ENCODE measurements at regions not wholly inside any gene's neighbourhood (a gene's known extent, or its start where the extent isn't known, plus 50 kb on each side); places are given as distances from the start of the nearest gene placed in this dataset.

GRCh38 chr22:48192920-48193319 is 1430.5 kb downstream of the TBC1D22A start:
- H3K4me3 ChIP-seq (ENCODE audit: low read depth, low read length) = no peak overlapping the region
- ChIA-PET CTCF (no interaction called here), POLR2A (no interaction called here)
- H3K27me3 ChIP-seq (ENCODE audit: control insufficient read depth, insufficient read depth, low read length) = no peaks in the 10 kb centered on the region
- no peak for DNase-seq (ENCODE audit: low read depth)
- no peaks in the 10 kb centered on the region for H3K36me3 ChIP-seq (ENCODE audit: control insufficient read depth, insufficient read depth, low read length)
- no peak for TF ChIP-seq CTCF (IDR thresholded peaks at IDR 0.05; ENCODE audit: insufficient read depth, low read depth, low read length)

GRCh38 chr22:48192071-48192470 is 1429.6 kb downstream of the TBC1D22A start:
- POLR2A ChIA-PET = no interaction called here
- Histone ChIP-seq H3K36me3 (ENCODE audit: control insufficient read depth, insufficient read depth, low read length) (no peaks in the 10 kb centered on the region), H3K4me3 (ENCODE audit: low read depth, low read length) (no peak overlapping the region), H3K27me3 (ENCODE audit: control insufficient read depth, insufficient read depth, low read length) (no peaks in the 10 kb centered on the region)
- CTCF ChIA-PET = interaction anchor here (0.7 kb wide), 1 partner anchor 1188 kb away, joined by 3 read pairs; no protein-coding TSS in a partner anchor
- no peak for TF ChIP-seq CTCF (IDR thresholded peaks at IDR 0.05; ENCODE audit: insufficient read depth, low read depth, low read length)
- no peak for DNase-seq (ENCODE audit: low read depth)

GRCh38 chr22:48188231-48188721 is 1425.8 kb downstream of the TBC1D22A start:
- no peak for DNase-seq (ENCODE audit: low read depth)

GRCh38 chr22:48187356-48187755 is 1424.9 kb downstream of the TBC1D22A start:
- Histone ChIP-seq H3K36me3 (ENCODE audit: control insufficient read depth, insufficient read depth, low read length) (no peaks in the 10 kb centered on the region), H3K4me3 (ENCODE audit: low read depth, low read length) (no peak overlapping the region), H3K27me3 (ENCODE audit: control insufficient read depth, insufficient read depth, low read length) (no peaks in the 10 kb centered on the region)
- DNase-seq (ENCODE audit: low read depth) = no peak
- ChIA-PET POLR2A (no interaction called here), CTCF (no interaction called here)
- TF ChIP-seq CTCF (IDR thresholded peaks at IDR 0.05; ENCODE audit: insufficient read depth, low read depth, low read length) = no peak

More at GRCh38 chr22:48188231-48188721, 1425.8 kb downstream of the TBC1D22A start:
- ChIA-PET CTCF (no interaction called here), POLR2A (no interaction called here)
- H3K27me3 ChIP-seq (ENCODE audit: control insufficient read depth, insufficient read depth, low read length) = no peaks in the 10 kb centered on the region
- no peaks in the 10 kb centered on the region for H3K36me3 ChIP-seq (ENCODE audit: control insufficient read depth, insufficient read depth, low read length)
- no peak for TF ChIP-seq CTCF (IDR thresholded peaks at IDR 0.05; ENCODE audit: insufficient read depth, low read depth, low read length)
- H3K4me3 ChIP-seq (ENCODE audit: low read depth, low read length) = no peak overlapping the region

- no peak for DNase-seq (ENCODE audit: low read depth)
- H3K27me3 ChIP-seq (ENCODE audit: control insufficient read depth, insufficient read depth, low read length) = no peaks in the 10 kb centered on the region
- no peaks in the 10 kb centered on the region for H3K36me3 ChIP-seq (ENCODE audit: control insufficient read depth, insufficient read depth, low read length)
- ChIA-PET POLR2A (no interaction called here), CTCF (no interaction called here)
- no peak for TF ChIP-seq CTCF (IDR thresholded peaks at IDR 0.05; ENCODE audit: insufficient read depth, low read depth, low read length)
- H3K4me3 ChIP-seq (ENCODE audit: low read depth, low read length) = no peak overlapping the region
Measured at GRCh38 chr22:48186146-48186790, 1423.8 kb downstream of the TBC1D22A start.

Data from BJ (cell line).